Hematopoietic multipotent progenitor cell treated with erythropoietin and hydrocortisone succinate and interleukin-3 and kit ligand, for 4 days (in vitro differentiated cells): ENCODE measurements at regions not wholly inside any gene's neighbourhood (a gene's known extent, or its start where the extent isn't known, plus 50 kb on each side); places are given as distances from the start of the nearest gene placed in this dataset.
"Not testable (repeated sequence)": the region's sequence is repeated elsewhere in the genome, so short reads cannot be mapped to it uniquely, and the experiment has no call there.

Source experiments
- DNase-seq: peaks from one replicate; pipeline ENCODE4 v3.0.0-alpha.2; 2015

- DNase-seq = not testable (repeated sequence)
Observed at GRCh38 chr20:29031262-29031982, 2226.0 kb upstream of the DEFB115 start.

GRCh38 chr20:29044239-29044638 lies 2213.2 kb upstream of the DEFB115 start:
- DNase-seq = not testable (repeated sequence)

DNA sequence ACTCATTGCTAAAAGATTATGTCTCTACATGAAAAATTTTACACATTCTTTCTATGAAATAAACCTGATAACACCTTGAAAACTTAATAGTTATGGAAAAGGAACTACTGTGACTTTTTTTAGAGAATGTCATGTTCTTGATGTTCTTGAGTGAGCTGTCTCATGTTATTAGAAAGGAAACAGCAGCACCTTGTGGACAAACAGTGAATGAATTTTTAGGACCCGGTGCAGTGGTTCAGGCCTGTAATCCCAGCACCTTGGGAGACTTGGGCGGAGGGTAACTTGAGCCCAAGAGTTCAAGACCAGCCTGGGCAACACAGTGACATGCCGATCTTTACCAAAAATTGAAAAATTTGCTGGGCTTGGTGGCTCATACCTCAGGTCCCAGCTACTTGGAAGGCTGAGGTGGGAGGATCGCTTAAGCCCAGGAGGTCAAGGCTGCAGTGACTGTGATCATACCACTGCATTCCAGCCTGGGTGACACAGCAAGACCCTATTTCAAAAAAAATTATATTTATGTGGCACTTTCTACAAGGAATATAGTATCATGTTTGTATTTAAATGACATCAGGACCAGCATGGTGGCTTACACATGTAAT lies 2207.4 kb upstream of the DEFB115 start:
- peak; percentile 53 for DNase-seq

DNA sequence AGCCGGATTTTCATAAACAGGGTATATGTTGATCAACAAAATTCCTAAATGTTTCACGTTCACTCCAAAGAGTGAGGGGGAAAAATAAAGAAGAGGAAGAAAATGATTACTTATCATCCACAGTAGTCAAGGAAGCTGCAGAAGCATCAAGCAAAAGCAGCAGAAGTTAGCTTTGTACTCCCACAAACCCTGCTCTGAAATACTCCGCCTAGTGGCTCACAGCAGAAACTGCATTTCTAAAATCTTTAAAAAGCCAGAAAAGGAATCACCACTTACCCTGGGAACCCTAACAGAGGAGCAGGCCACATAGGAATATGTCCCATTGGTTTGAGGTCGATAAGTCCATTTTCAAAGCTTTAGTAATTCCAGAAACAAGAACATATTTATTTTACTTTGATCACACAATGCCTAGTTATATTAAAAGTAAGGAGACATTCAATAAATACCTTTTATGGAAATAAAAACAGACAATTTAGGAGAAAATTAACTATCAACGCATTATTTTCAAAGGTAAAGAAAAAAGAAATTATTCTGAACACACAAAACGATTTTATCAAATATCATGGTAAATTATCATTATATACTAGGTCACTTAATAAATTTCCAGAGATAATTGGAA lies 2199.5 kb upstream of the DEFB115 start:
- peak; percentile 37 for DNase-seq

DNA sequence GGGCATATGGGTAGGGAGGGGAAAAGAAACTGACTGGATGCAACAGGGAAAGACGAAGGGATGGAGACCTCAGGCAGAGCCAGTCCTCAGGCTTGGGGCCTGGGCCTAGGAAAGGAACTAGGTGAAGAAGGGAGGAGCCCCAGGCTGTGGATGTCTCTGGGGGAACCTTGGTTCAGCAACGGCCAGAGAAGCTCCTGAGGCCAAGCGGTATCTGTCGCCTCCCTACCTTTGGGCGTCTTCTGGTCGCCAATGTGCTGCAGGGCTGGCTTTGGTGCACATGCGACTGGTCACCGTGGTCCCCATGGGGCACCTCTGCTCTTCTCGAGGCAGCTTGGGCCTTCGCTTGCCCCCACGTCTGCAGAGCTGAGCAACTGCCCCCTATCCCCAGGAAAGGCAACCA lies 2195.0 kb upstream of the DEFB115 start:
- not testable (repeated sequence) for DNase-seq

DNA sequence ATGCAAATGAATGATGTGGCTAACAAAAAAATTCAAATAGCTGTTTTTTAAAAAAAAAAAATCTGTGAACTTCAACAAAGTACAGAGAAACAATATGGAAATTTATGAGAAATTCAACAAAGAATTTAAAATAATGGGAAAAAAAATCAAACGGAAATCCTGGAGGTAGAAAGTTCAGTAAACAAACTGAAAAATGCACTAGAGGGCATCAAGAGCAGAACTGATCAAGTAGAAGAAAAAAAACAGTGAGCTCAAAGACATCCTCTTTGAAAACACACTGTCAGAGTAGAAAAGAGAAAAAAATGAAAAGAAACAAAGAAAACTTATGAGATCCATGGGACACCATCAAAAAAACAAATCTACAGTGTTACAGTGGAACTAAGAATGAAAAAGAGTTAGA lies 2191.1 kb upstream of the DEFB115 start:
- not testable (repeated sequence) for DNase-seq

DNA sequence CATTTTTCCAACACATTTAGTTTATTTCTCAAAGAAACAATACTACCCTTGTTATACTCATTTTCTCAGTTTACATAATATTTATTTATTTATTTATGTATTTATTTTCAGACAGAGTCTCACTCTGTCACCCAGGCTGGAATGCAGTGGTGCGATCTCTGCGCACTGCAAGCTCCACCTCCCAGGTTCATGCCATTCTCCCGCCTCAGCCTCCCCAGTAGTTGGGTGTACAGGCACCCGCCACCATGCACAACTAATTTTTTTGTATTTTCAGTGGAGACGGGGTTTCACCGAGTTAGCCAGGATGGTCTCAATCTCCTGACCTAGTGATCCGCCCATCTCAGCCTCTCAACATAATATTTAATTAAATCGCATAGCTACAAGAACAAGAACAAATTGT lies 2183.8 kb upstream of the DEFB115 start:
- DNase-seq = not testable (repeated sequence)

DNA sequence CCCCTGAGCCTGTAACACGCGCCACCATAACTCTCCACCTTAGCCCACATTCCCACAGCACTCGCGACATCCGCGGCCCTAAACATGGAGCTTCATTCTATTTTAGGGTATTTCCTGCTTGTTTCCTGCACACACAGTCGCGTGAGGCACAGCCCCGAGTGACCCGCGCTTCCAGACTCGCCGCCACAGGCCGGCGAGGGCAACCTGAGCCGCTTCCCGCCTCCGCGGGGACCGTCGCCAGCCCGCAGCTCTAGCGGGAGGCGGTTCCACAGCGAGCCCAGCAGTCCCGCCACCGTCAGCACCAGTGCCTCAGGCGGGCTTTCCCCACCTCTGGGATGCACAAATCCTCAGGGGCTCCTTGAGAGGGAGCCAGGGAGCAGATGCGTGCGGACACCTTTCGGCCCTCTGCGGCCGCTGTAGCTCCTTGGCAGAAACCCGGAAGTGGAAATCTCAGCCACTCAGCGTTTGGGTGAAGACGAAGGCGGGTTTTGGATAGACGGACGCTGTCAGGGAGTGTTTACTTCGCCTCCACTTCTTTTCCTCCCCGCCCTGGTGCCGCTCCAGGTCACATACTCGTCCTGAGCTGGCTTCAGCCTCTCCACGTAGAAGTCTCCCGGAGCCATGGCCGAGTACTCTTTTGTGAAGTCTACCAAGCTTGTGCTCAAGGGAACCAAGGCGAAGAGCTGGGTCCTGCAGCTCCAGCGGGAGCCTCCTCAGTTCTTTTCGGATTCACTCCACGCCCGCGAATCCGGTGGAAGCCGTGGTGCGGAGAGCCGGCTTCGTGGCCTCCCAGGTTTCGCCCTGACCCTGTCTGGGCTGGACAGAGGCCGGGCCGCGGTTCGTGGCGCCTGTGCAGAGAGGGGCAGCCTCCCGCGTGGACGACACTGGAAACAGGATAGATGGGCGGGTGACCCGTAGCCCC lies 2177.4 kb upstream of the DEFB115 start:
- DNase-seq = peak; percentile 62

- not testable (repeated sequence) for DNase-seq
Observed at GRCh38 chr20:29081712-29082111, 2175.8 kb upstream of the DEFB115 start.

GRCh38 chr20:29085625-29086024 lies 2171.8 kb upstream of the DEFB115 start:
- DNase-seq = no peak

- not testable (repeated sequence) for DNase-seq
Observed at GRCh38 chr20:29086145-29086718, 2171.2 kb upstream of the DEFB115 start.

GRCh38 chr20:29086938-29087337 lies 2170.5 kb upstream of the DEFB115 start:
- no peak for DNase-seq

DNA sequence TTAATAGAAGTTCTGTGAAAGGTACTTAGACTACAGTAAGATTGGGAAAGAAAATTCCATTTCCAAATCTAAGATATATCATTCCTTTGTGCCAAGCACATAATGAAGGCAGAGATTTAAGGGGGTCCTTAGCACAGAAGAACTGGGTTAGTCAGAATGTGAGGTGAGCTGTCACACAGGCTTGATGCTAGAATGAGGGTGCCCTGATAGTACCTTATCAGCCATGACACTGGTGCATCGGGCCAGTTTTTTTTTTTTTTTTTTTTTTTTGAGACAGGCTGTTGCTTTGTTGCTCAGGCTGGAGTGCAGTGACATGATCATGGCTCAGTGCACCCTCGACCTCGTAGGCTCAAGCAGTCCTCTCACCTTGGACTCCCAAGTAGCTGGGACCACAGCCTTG lies 2169.6 kb upstream of the DEFB115 start:
- DNase-seq = not testable (repeated sequence)

GRCh38 chr20:29088472-29088871 lies 2169.0 kb upstream of the DEFB115 start:
- DNase-seq = peak; percentile 9

DNA sequence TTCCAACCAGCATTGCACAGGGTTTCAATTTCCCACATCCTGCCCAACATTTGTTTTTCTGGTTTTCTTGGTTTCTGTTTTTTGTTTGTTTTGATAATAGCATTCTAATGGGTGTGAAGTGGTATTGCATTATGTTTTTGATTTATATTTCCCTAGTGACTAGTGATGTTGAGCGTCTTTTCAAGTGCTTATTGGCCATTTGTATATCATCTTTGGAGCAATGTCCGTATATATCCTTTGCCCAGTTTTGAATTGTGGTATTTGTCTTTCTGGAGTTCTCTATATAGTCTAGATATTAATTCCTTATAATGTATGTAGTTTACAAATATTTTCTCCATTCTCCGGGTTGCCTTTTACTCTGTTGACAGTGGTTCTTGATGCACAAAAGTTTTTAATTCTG lies 2168.1 kb upstream of the DEFB115 start:
- not testable (repeated sequence) for DNase-seq

DNA sequence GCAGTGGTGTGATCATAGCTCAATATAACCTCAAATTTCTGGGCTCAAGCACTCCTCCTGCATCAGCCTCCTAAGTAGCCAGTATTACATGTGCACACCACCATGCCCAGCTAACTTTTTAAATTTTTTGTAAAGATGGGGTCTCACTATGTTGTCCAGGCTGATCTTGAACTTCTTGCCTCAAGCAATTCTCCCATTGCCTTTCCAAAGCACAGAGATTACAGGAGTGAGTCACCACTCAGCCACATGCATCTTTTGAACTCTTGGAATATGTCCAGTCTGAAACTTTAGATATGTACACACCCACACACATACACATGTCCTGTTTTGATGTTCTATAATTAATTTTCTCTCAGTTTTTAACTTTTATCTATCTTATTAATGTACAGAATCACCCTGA lies 2163.5 kb upstream of the DEFB115 start:
- DNase-seq = not testable (repeated sequence)

GRCh38 chr20:29096695-29097094 lies 2160.8 kb upstream of the DEFB115 start:
- DNase-seq = not testable (repeated sequence)

GRCh38 chr20:29107884-29108283 lies 2149.6 kb upstream of the DEFB115 start:
- not testable (repeated sequence) for DNase-seq

DNA sequence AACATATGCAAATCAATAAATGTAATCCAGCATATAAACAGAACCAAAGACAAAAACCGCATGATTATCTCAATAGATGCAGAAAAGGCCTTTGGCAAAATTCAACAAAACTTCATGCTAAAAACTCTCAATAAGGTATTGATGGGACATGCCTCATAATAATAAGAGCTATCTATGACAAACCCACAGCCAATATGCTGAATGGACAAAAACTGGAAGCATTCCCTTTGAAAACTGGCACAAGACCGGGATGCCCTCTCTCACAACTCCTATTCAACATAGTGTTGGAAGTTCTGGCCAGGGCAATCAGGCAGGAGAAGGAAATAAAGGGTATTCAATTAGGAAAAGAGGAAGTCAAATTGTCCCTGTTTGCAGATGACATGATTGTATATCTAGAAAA lies 2148.1 kb upstream of the DEFB115 start:
- DNase-seq = not testable (repeated sequence)

GRCh38 chr20:29115097-29115496 lies 2142.4 kb upstream of the DEFB115 start:
- not testable (repeated sequence) for DNase-seq

DNA sequence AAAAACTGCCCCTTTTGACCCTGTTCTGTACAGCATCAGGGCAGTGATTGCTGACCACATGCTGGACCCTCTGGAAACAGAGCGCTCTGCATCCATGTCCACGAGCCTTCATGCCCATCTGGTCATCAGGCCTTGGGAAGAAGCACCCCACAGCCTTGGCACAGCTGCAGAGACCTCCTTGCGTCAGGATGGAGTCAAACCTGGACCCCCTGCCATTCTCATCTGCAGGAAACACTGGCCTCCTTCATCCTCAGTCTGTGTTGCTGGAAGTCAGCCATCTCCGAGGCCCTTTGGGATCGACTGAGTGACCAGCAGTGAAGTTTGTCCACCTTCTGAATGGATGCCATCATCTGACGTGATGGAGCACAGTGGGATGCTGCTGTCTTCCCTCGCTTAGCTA lies 2138.3 kb upstream of the DEFB115 start:
- no peak for DNase-seq

GRCh38 chr20:29119684-29120083 lies 2137.8 kb upstream of the DEFB115 start:
- not testable (repeated sequence) for DNase-seq

GRCh38 chr20:29120088-29120487 lies 2137.4 kb upstream of the DEFB115 start:
- not testable (repeated sequence) for DNase-seq
